HepG2 (cell line): ENCODE measurements at regions not wholly inside any gene's neighbourhood (a gene's known extent, or its start where the extent isn't known, plus 50 kb on each side); places are given as distances from the start of the nearest gene placed in this dataset.

Experiments
- ATAC-seq: fragments of 200-7000 bp; cut with Tn5 transposase; 3 replicates; pipeline ENCODE4 v1.9.1; 2020; ENCODE audit warnings: mild to moderate bottlenecking, moderate library complexity
- BruUV-seq: library from RNA; stranded (reverse); fragments of 400-500 nt; replicated peaks from 2 replicates; lab custom pipeline; 2021; lab: Mats Ljungman, UMichigan
- CTCF ChIA-PET: fragments of 300-600 bp; formaldehyde crosslinking; extraction: SDS; loops from one replicate; lab custom pipeline; 2021; ENCODE audit warnings: low total read pairs, inconsistent platforms, low intra/inter-chr PET ratio; lab: Yijun Ruan, JAX
- POLR2A ChIA-PET: fragments of 350-600 bp; sonication (Branson Sonifier 250); formaldehyde crosslinking; loops from one replicate; lab custom pipeline; 2020; ENCODE audit warnings: antibody characterized with exemption, inconsistent platforms; lab: Yijun Ruan, JAX
- DNase-seq: peaks from one replicate; pipeline ENCODE4 v3.0.0-alpha.2; 2015; ENCODE audit warnings: low spot score
- FAIRE-seq: peaks from 3 replicates; lab custom pipeline; 2011; peaks lifted over from hg19 to GRCh38; lab: Jason Lieb, UNC
- H2AFZ ChIP-seq: one replicate; pipeline ENCODE4 v1.6.1; 2011; ENCODE audit warnings: low read length, inconsistent platforms
- H3K27ac ChIP-seq: fragments of 300-600 bp; 3 replicates; pipeline ENCODE4 v1.8.0; 2011; ENCODE audit warnings: mixed run types, mild to moderate bottlenecking, mixed read lengths, low read length, inconsistent platforms; ENCODE audit not compliant: insufficient read depth; ENCODE audit errors: extremely low read length
- H3K27me3 ChIP-seq, 2 experiments: fragments of 200-600 bp in 1 of 2; 2 replicates in 1 of 2; 3 replicates in 1 of 2; pipeline versions ENCODE4 v1.6.0 to v1.8.0; 2011; ENCODE audit warnings: low read length in 2 of 2, mild to moderate bottlenecking in 2 of 2, moderate library complexity in 2 of 2, inconsistent platforms in 1 of 2; ENCODE audit not compliant: insufficient read depth in 2 of 2, control insufficient read depth in 1 of 2
- H3K36me3 ChIP-seq, 2 experiments: fragments of 200-600 bp in 1 of 2; replicated peaks in 1 of 2; 2 replicates in 1 of 2; 3 replicates in 1 of 2; pipeline versions ENCODE4 v1.5.1 to v1.8.0; 2011; ENCODE audit warnings: low read length in 2 of 2, inconsistent platforms in 1 of 2; ENCODE audit not compliant: insufficient read depth in 2 of 2, control insufficient read depth in 1 of 2
- H3K4me1 ChIP-seq: 2 replicates; pipeline ENCODE4 v1.5.1; 2012; ENCODE audit warnings: low read length, inconsistent platforms; ENCODE audit not compliant: insufficient read depth
- H3K4me2 ChIP-seq: 2 replicates; pipeline ENCODE4 v1.6.0; 2011; ENCODE audit warnings: low read depth, low read length, inconsistent platforms
- H3K4me3 ChIP-seq, 3 experiments: fragments of 200-600 bp in 1 of 3; sonication (generic), shearing (Covaris generic) in 1 of 3; replicated peaks in 1 of 3; 2 replicates each; pipeline ENCODE4 v1.5.1; 2011 to 2016; ENCODE audit warnings: low read length in 3 of 3, inconsistent platforms in 2 of 3, low read depth in 2 of 3, mild to moderate bottlenecking in 2 of 3, control low read depth in 1 of 3, mixed read lengths in 1 of 3; ENCODE audit not compliant: insufficient read depth in 1 of 3
- H3K79me2 ChIP-seq: one replicate; pipeline ENCODE4 v1.6.1; 2011; ENCODE audit warnings: low read length, inconsistent platforms; ENCODE audit not compliant: insufficient read depth
- H3K9ac ChIP-seq: 2 replicates; pipeline ENCODE4 v1.6.0; 2011; ENCODE audit warnings: mild to moderate bottlenecking, low read depth, low read length, inconsistent platforms; ENCODE audit not compliant: insufficient read depth
- H3K9me3 ChIP-seq: 2 replicates; pipeline ENCODE4 v1.5.1; 2012; ENCODE audit warnings: mild to moderate bottlenecking, low read length
- H4K20me1 ChIP-seq: 2 replicates; pipeline ENCODE4 v1.6.0; 2011; ENCODE audit warnings: inconsistent platforms, mild to moderate bottlenecking, low read length, moderate library complexity; ENCODE audit not compliant: insufficient read depth
- CBFB ChIP-seq: sonication (generic); formaldehyde crosslinking; IDR thresholded peaks from 2 replicates; pipeline ENCODE4 v1.4.0; 2020; ENCODE audit warnings: missing genetic modification reagents
- CREM ChIP-seq, 2 experiments: sonication (generic) in 1 of 2; formaldehyde crosslinking in 1 of 2; IDR thresholded peaks; 2 replicates each; pipeline versions ENCODE4 v1.4.0 to v1.6.1; 2016 to 2020; ENCODE audit warnings: antibody characterized with exemption in 1 of 2, mild to moderate bottlenecking in 1 of 2, missing genetic modification reagents in 1 of 2
- E2F5 ChIP-seq: sonication (generic); formaldehyde crosslinking; conservative IDR thresholded peaks from 2 replicates; pipeline ENCODE4 v1.4.0; 2020; ENCODE audit warnings: missing genetic modification reagents
- KLF6 ChIP-seq: IDR thresholded peaks from 2 replicates; pipeline ENCODE4 v1.8.0; 2016; ENCODE audit warnings: missing biosample characterization, missing genetic modification reagents
- MAFF ChIP-seq: IDR thresholded peaks from 2 replicates; pipeline ENCODE4 v1.6.1; 2011; ENCODE audit warnings: low read depth, low read length, improper control_type of control experiment
- MYC ChIP-seq: sonication (generic); formaldehyde crosslinking; IDR thresholded peaks from 2 replicates; pipeline ENCODE4 v1.9.0; 2021; ENCODE audit warnings: missing genetic modification reagents, borderline replicate concordance
- PCBP1 ChIP-seq: fragments of 200-400 bp; formaldehyde crosslinking; IDR thresholded peaks from 2 replicates; pipeline ENCODE4 v1.6.1; 2017; ENCODE audit warnings: mild to moderate bottlenecking, low read depth, low read length, borderline replicate concordance
- REPIN1 ChIP-seq: sonication (generic); formaldehyde crosslinking; IDR thresholded peaks from 2 replicates; pipeline ENCODE4 v1.8.0; 2022; ENCODE audit warnings: missing genetic modification reagents, low read depth, mild to moderate bottlenecking, borderline replicate concordance
- SP4 ChIP-seq: sonication (generic); formaldehyde crosslinking; IDR thresholded peaks from 2 replicates; pipeline ENCODE4 v1.8.1; 2023; ENCODE audit warnings: mild to moderate bottlenecking, missing genetic modification reagents
- TEF ChIP-seq: sonication (generic); formaldehyde crosslinking; IDR thresholded peaks from 2 replicates; pipeline ENCODE4 v1.5.0; 2020; ENCODE audit warnings: missing genetic modification reagents
- XRCC5 ChIP-seq: fragments of 200-400 bp; formaldehyde crosslinking; optimal IDR thresholded peaks from 2 replicates; pipeline ENCODE3; 2017; ENCODE audit warnings: mild to moderate bottlenecking, low read length
- YY1 ChIP-seq: IDR thresholded peaks from 2 replicates; pipeline ENCODE4 v1.6.1; 2011; ENCODE audit warnings: low read length, low read depth, moderate library complexity, mild to moderate bottlenecking; ENCODE audit not compliant: insufficient read depth, insufficient replicate concordance
- ZFYVE20 ChIP-seq: sonication (generic); formaldehyde crosslinking; IDR thresholded peaks from 2 replicates; pipeline ENCODE4 v1.8.0; 2023; ENCODE audit warnings: low read depth, mild to moderate bottlenecking, moderate library complexity, missing genetic modification reagents, borderline replicate concordance
- ZNF329 ChIP-seq: sonication (generic); formaldehyde crosslinking; IDR thresholded peaks from 2 replicates; pipeline ENCODE4 v1.9.0; 2021; ENCODE audit warnings: low read depth, mild to moderate bottlenecking, missing genetic modification reagents
- ZNF441 ChIP-seq: sonication (generic); formaldehyde crosslinking; IDR thresholded peaks from 2 replicates; pipeline ENCODE4 v1.7.0; 2021; ENCODE audit warnings: missing genetic modification reagents, borderline replicate concordance
- ZNF576 ChIP-seq: sonication (generic); formaldehyde crosslinking; IDR thresholded peaks from 2 replicates; pipeline ENCODE4 v1.4.0; 2020; ENCODE audit warnings: mild to moderate bottlenecking, missing genetic modification reagents
- ZNF75D ChIP-seq: sonication (generic); formaldehyde crosslinking; IDR thresholded peaks from 2 replicates; pipeline ENCODE4 v1.8.1; 2023; ENCODE audit warnings: missing genetic modification reagents, mild to moderate bottlenecking, borderline replicate concordance
- ZNF891 ChIP-seq: sonication (generic); formaldehyde crosslinking; IDR thresholded peaks from 2 replicates; pipeline ENCODE4 v1.5.0; 2020; ENCODE audit warnings: mild to moderate bottlenecking, missing genetic modification reagents
- WGBS: methylation state at CpG from one replicate; pipeline ENCODE4 v1.1.6; 2017; ENCODE audit warnings: low lambda C conversion rate; 5-methylcytosine and 5-hydroxymethylcytosine counted together
- in situ Hi-C: cut with HindIII; loops from 2 replicates; pipeline ENCODE4 v1.10.0; 2017; ENCODE audit warnings: low pct_unique_long_range_greater_than_20kb; ENCODE audit not compliant: extremely low pct_ligation_motif_present
- intact Hi-C: fragments of 100-400 bp; cut with micrococcal nuclease; formaldehyde crosslinking; loops from one replicate; pipeline ENCODE4 v1.10.0; 2022; ENCODE audit not compliant: unreplicated experiment
- TF ChIP-seq, protein P1 (sequence below): sonication (generic); formaldehyde crosslinking; IDR thresholded peaks from 2 replicates; pipeline ENCODE4 v1.4.0; 2020; ENCODE audit warnings: low read depth, mild to moderate bottlenecking, missing genetic modification reagents

GRCh38 chr18:41486575-41486974 is 468.5 kb upstream of the PIK3C3 start:
- WGBS = 0% methylated on average over 1 of the region's 1 CpG

More at GRCh38 chr18:41486575-41486974, 468.5 kb upstream of the PIK3C3 start:
- BruUV-seq = no TSS peak
- Histone ChIP-seq H3K36me3 (no peaks in the 10 kb centered on the region), H3K79me2 (no peaks in the 10 kb centered on the region), H3K9me3 (no peaks in the 10 kb centered on the region), H3K4me1 (no peaks in the 10 kb centered on the region), H3K27ac (no peak overlapping the region), H3K9ac (no peak overlapping the region), H3K4me2 (no peak overlapping the region), H2AFZ (no peak overlapping the region), H3K27me3 (no peaks in the 10 kb centered on the region), H3K4me3 (no peak overlapping the region), H4K20me1 (no peaks in the 10 kb centered on the region)
- intact Hi-C loops = no loop called here
- TF ChIP-seq ZNF75D (CRISPR knock-in tag) = no peak
- no peak for TF ChIP-seq MAFF
- no peak for TF ChIP-seq CREM (IDR thresholded peaks at IDR 0.05)
- TF ChIP-seq CREM (CRISPR knock-in tag; IDR thresholded peaks at IDR 0.05) = no peak
- no peak for TF ChIP-seq REPIN1 (CRISPR knock-in tag)
- no peak for TF ChIP-seq ZNF891
- no peak for TF ChIP-seq YY1
- TF ChIP-seq XRCC5 = no peak
- TF ChIP-seq ZNF441 (CRISPR knock-in tag) = no peak
- no peak for TF ChIP-seq ZNF576 (CRISPR knock-in tag)
- TF ChIP-seq SP4 (CRISPR knock-in tag) = no peak
- no peak for TF ChIP-seq MYC (CRISPR knock-in tag)
- no peak for TF ChIP-seq E2F5 (CRISPR knock-in tag)
- TF ChIP-seq, protein P1, sequence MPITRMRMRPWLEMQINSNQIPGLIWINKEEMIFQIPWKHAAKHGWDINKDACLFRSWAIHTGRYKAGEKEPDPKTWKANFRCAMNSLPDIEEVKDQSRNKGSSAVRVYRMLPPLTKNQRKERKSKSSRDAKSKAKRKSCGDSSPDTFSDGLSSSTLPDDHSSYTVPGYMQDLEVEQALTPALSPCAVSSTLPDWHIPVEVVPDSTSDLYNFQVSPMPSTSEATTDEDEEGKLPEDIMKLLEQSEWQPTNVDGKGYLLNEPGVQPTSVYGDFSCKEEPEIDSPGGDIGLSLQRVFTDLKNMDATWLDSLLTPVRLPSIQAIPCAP (CRISPR knock-in tag) = no peak
- no peak for TF ChIP-seq CBFB (CRISPR knock-in tag)
- no peak for TF ChIP-seq ZFYVE20
- TF ChIP-seq TEF = no peak
- TF ChIP-seq ZNF329 (CRISPR knock-in tag) = no peak
- no peak for TF ChIP-seq KLF6 (CRISPR knock-in tag)
- no peak for TF ChIP-seq PCBP1
- ChIA-PET CTCF (no interaction called here), POLR2A (no interaction called here)
- FAIRE-seq (no peak), ATAC-seq (no peak), DNase-seq (no peak)
- in situ Hi-C loops = no loop called here
